SK-N-SH (cell line): ENCODE measurements at regions not wholly inside any gene's neighbourhood (a gene's known extent, or its start where the extent isn't known, plus 50 kb on each side); places are given as distances from the start of the nearest gene placed in this dataset.

Source experiments
- CTCF ChIA-PET: fragments of 300-600, 350-600 bp; formaldehyde crosslinking; extraction: SDS; loops from one replicate; lab custom pipeline; 2021; lab: Yijun Ruan, JAX
- POLR2A ChIA-PET: fragments of 350-600 bp; sonication (Branson Sonifier 250); formaldehyde crosslinking; extraction: SDS; loops from one replicate; lab custom pipeline; 2020; ENCODE audit warnings: antibody characterized with exemption, inconsistent platforms; lab: Yijun Ruan, JAX
- DNase-seq: peaks from one replicate; pipeline ENCODE4 v3.0.0; 2012
- H2AFZ ChIP-seq: fragments of 200-600 bp; sonication (generic); 2 replicates; pipeline ENCODE4 v1.8.1; 2016; ENCODE audit warnings: antibody characterized with exemption, mild to moderate bottlenecking, low read depth
- H3F3A ChIP-seq: fragments of 200-600 bp; sonication (generic); replicated peaks from 2 replicates; pipeline ENCODE3; 2016; ENCODE audit warnings: antibody characterized with exemption, mild to moderate bottlenecking; ENCODE audit not compliant: insufficient read depth
- H3K27ac ChIP-seq, 2 experiments: fragments of 200-500 bp in 1 of 2; fragments of 200-600 bp in 1 of 2; sonication (Bioruptor generic) in 1 of 2; sonication (generic), shearing (Covaris generic) in 1 of 2; 2 replicates each; pipeline versions ENCODE4 v1.5.1 to v1.6.1; 2014 to 2016; ENCODE audit warnings: low read depth in 2 of 2, inconsistent platforms in 1 of 2, low read length in 1 of 2, mild to moderate bottlenecking in 1 of 2, mixed read lengths in 1 of 2
- H3K27me3 ChIP-seq: fragments of 200-600 bp; sonication (generic), shearing (Covaris generic); 2 replicates; pipeline ENCODE4 v1.6.1; 2016; ENCODE audit warnings: mixed run types; ENCODE audit not compliant: insufficient read depth
- H3K36me3 ChIP-seq, 2 experiments: fragments of 200-500 bp in 1 of 2; fragments of 200-600 bp in 1 of 2; sonication (Bioruptor generic) in 1 of 2; sonication (generic) in 1 of 2; replicated peaks in 1 of 2; 2 replicates each; pipeline versions ENCODE3 to v1.5.1; 2014 to 2016; ENCODE audit warnings: low read length in 1 of 2, mild to moderate bottlenecking in 1 of 2; ENCODE audit not compliant: insufficient read depth in 2 of 2, control insufficient read depth in 1 of 2
- H3K4me1 ChIP-seq, 2 experiments: fragments of 200-500 bp in 1 of 2; fragments of 200-600 bp in 1 of 2; sonication (Bioruptor generic) in 1 of 2; sonication (generic), shearing (Covaris generic) in 1 of 2; 2 replicates each; pipeline versions ENCODE4 v1.5.1 to v1.6.1; 2014 to 2016; ENCODE audit warnings: low read depth in 1 of 2, low read length in 1 of 2, mixed run types in 1 of 2; ENCODE audit not compliant: insufficient read depth in 2 of 2, control insufficient read depth in 1 of 2
- H3K4me2 ChIP-seq: fragments of 200-600 bp; sonication (generic), shearing (Covaris generic); 2 replicates; pipeline ENCODE4 v1.6.1; 2017; ENCODE audit warnings: mixed run types
- H3K4me3 ChIP-seq, 2 experiments: fragments of 200-500 bp in 1 of 2; fragments of 200-600 bp in 1 of 2; sonication (Bioruptor generic) in 1 of 2; sonication (generic), shearing (Covaris generic) in 1 of 2; 2 replicates each; pipeline versions ENCODE4 v1.5.1 to v1.8.1; 2014 to 2016; ENCODE audit warnings: low read depth in 2 of 2, inconsistent platforms in 1 of 2, low read length in 1 of 2, mild to moderate bottlenecking in 1 of 2, mixed read lengths in 1 of 2, moderate library complexity in 1 of 2
- H3K79me2 ChIP-seq: fragments of 200-600 bp; sonication (generic); 2 replicates; pipeline ENCODE4 v1.8.1; 2017; ENCODE audit warnings: mild to moderate bottlenecking; ENCODE audit not compliant: insufficient read depth
- H3K9ac ChIP-seq: fragments of 200-600 bp; sonication (generic); 2 replicates; pipeline ENCODE4 v1.6.1; 2017; ENCODE audit warnings: mixed run types
- H3K9me2 ChIP-seq: fragments of 200-600 bp; sonication (generic); 2 replicates; pipeline ENCODE4 v1.6.1; 2017; ENCODE audit warnings: mixed run types
- H3K9me3 ChIP-seq: fragments of 200-600 bp; sonication (generic); 2 replicates; pipeline ENCODE4 v1.6.1; 2017; ENCODE audit warnings: mixed run types, mild to moderate bottlenecking, moderate library complexity
- H4K20me1 ChIP-seq: fragments of 200-600 bp; sonication (generic); 2 replicates; pipeline ENCODE4 v1.6.1; 2017; ENCODE audit warnings: mild to moderate bottlenecking, mixed run types; ENCODE audit not compliant: insufficient read depth
- CTCF ChIP-seq: fragments of 200-600 bp; sonication (generic); IDR thresholded peaks from 2 replicates; pipeline ENCODE4 v1.6.1; 2017; ENCODE audit warnings: antibody characterized with exemption, mild to moderate bottlenecking, moderate library complexity
- EP300 ChIP-seq, 2 experiments: IDR thresholded peaks; 2 replicates each; pipeline versions ENCODE4 v1.4.0 to v1.6.1; 2012; ENCODE audit warnings: borderline replicate concordance in 1 of 2, low read depth in 1 of 2, low read length in 1 of 2
- EZH2phosphoT487 ChIP-seq: fragments of 200-600 bp; sonication (generic); IDR thresholded peaks from 2 replicates; pipeline ENCODE4 v1.6.1; 2017; ENCODE audit warnings: low read depth, mixed run types, mild to moderate bottlenecking, antibody characterized with exemption, moderate library complexity, borderline replicate concordance
- FOSL2 ChIP-seq: IDR thresholded peaks from 2 replicates; pipeline ENCODE4 v1.4.0; 2012; ENCODE audit warnings: low read depth, mild to moderate bottlenecking, moderate library complexity, borderline replicate concordance
- GABPA ChIP-seq: IDR thresholded peaks from 2 replicates; pipeline ENCODE4 v1.4.0; 2012; ENCODE audit warnings: low read depth, mild to moderate bottlenecking
- GATA2 ChIP-seq: sonication (generic); formaldehyde crosslinking; IDR thresholded peaks from 2 replicates; pipeline ENCODE4 v1.5.0; 2020; ENCODE audit warnings: mild to moderate bottlenecking, missing genetic modification reagents
- JUND ChIP-seq: IDR thresholded peaks from 2 replicates; pipeline ENCODE4 v1.4.0; 2012
- NRF1 ChIP-seq: IDR thresholded peaks from 2 replicates; pipeline ENCODE4 v1.6.1; 2012; ENCODE audit warnings: low read depth, mild to moderate bottlenecking, low read length
- POLR2AphosphoS5 ChIP-seq: IDR thresholded peaks from 2 replicates; pipeline ENCODE4 v1.6.1; 2012; ENCODE audit warnings: low read depth, low read length
- RAD21 ChIP-seq: IDR thresholded peaks from 2 replicates; pipeline ENCODE4 v1.6.1; 2012; ENCODE audit warnings: mild to moderate bottlenecking, low read length
- RCOR1 ChIP-seq: fragments of 150-350 bp; IDR thresholded peaks from 2 replicates; pipeline ENCODE4 v1.6.1; 2017; ENCODE audit warnings: antibody characterized with exemption, low read length
- RFX5 ChIP-seq: IDR thresholded peaks from 2 replicates; pipeline ENCODE4 v1.6.1; 2012; ENCODE audit warnings: mild to moderate bottlenecking, improper control_type of control experiment, low read length
- RXRA ChIP-seq: IDR thresholded peaks from 2 replicates; pipeline ENCODE4 v1.4.0; 2012; ENCODE audit warnings: low read depth, mild to moderate bottlenecking, borderline replicate concordance
- SIN3A ChIP-seq: IDR thresholded peaks from 2 replicates; pipeline ENCODE4 v1.6.1; 2012; ENCODE audit warnings: low read depth, mild to moderate bottlenecking, low read length, moderate library complexity, borderline replicate concordance
- TAF1 ChIP-seq: IDR thresholded peaks from 2 replicates; pipeline ENCODE4 v1.6.1; 2012; ENCODE audit warnings: low read depth, mild to moderate bottlenecking, low read length, moderate library complexity, borderline replicate concordance
- TCF12 ChIP-seq: IDR thresholded peaks from 2 replicates; pipeline ENCODE4 v1.4.0; 2012
- USF2 ChIP-seq: fragments of 150-350 bp; IDR thresholded peaks from 2 replicates; pipeline ENCODE4 v1.6.1; 2017; ENCODE audit warnings: antibody characterized with exemption, low read length, low read depth, borderline replicate concordance
- YY1 ChIP-seq: IDR thresholded peaks from 2 replicates; pipeline ENCODE4 v1.4.0; 2012; ENCODE audit warnings: low read depth, mild to moderate bottlenecking
- ZBTB33 ChIP-seq: IDR thresholded peaks from 2 replicates; pipeline ENCODE4 v1.4.0; 2012; ENCODE audit warnings: low read depth, borderline replicate concordance
- WGBS: methylation state at CpG from one replicate; pipeline ENCODE4 v1.1.6; 2017; ENCODE audit warnings: low lambda C conversion rate; 5-methylcytosine and 5-hydroxymethylcytosine counted together
- TF ChIP-seq, protein P1 (sequence below): fragments of 150-350 bp; IDR thresholded peaks from 2 replicates; pipeline ENCODE4 v1.6.1; 2016; ENCODE audit warnings: mild to moderate bottlenecking, low read depth, low read length

DNA sequence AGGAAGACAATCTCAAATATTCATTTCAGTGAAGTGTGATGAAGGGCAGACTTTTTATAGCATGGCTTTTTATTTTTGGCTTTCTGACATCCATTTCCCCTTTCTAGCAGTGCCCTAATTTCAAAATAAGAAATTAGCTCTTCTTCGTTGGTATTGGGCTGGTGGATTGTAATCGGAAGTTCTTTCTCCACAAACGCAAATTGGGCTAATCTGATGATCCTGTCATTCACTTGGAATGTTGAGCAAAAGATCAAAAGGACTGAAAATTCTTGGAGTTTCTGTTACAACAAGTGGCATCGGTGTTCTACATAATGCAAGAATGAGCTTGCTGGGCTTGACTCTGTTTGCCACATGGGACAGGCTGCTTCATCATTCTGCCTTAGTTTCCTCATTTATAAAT lies 1182.8 kb downstream of the FLRT2 start (continued):
- TF ChIP-seq YY1 (no peak), POLR2AphosphoS5 (no peak), JUND (no peak), EP300 (IDR thresholded peaks at IDR 0.05; ENCODE audit: borderline replicate concordance in 1 of 2, low read depth in 1 of 2, low read length in 1 of 2) (no peak), RCOR1 (no peak), RAD21 (no peak), EZH2phosphoT487 (no peak), GATA2 (CRISPR knock-in tag) (no peak), GABPA (no peak)

GRCh38 chr14:86712176-86712575 lies 1182.2 kb downstream of the FLRT2 start:
- no peaks in the 10 kb centered on the region for H3K9me3 ChIP-seq
- no peak overlapping the region for H3K4me2 ChIP-seq
- H3K27ac ChIP-seq, result no peak overlapping the region
- H4K20me1 ChIP-seq, result no peaks in the 10 kb centered on the region
- H3K4me3 ChIP-seq, result no peak overlapping the region
- 0% methylated on average over 1 of the region's 1 CpG for WGBS
- no peaks in the 10 kb centered on the region for H3F3A ChIP-seq
- no peak for DNase-seq
- CTCF ChIA-PET, result no interaction called here
- POLR2A ChIA-PET, result no interaction called here
- H3K9me2 ChIP-seq, result no peaks in the 10 kb centered on the region
- no peaks in the 10 kb centered on the region for H3K27me3 ChIP-seq
- no peaks in the 10 kb centered on the region for H3K36me3 ChIP-seq
- TF ChIP-seq, protein P1, sequence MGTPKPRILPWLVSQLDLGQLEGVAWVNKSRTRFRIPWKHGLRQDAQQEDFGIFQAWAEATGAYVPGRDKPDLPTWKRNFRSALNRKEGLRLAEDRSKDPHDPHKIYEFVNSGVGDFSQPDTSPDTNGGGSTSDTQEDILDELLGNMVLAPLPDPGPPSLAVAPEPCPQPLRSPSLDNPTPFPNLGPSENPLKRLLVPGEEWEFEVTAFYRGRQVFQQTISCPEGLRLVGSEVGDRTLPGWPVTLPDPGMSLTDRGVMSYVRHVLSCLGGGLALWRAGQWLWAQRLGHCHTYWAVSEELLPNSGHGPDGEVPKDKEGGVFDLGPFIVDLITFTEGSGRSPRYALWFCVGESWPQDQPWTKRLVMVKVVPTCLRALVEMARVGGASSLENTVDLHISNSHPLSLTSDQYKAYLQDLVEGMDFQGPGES, result no peak
- H3K79me2 ChIP-seq, result no peaks in the 10 kb centered on the region
- H3K9ac ChIP-seq, result no peak overlapping the region
- H3K4me1 ChIP-seq, result no peaks in the 10 kb centered on the region
- no peak overlapping the region for H2AFZ ChIP-seq

DNA sequence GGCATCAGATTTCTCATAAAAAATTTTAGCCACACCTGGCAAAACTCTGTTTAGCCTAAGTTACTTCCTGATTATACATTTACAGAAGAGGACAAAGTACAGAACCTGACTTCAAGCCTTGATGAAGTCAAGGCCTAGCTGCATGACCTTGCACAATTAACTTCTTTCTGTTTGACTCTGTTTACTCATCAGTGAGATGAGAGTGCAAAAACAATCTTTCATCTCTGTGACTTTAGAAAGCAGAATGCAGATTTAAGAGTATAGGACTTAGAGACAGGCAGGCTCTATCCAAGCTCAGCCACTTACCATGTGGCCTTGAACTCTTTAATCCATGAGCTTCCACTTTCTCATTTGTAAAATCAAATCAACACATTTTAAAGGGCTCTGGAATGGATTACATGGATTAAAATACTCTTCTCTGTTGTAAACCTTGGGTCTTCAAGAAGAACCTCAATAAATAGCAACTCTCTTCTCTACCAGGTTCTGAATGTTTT lies 1178.9 kb downstream of the FLRT2 start:
- Histone ChIP-seq H3F3A (no peaks in the 10 kb centered on the region), H3K36me3 (no peaks in the 10 kb centered on the region), H3K9me2 (no peaks in the 10 kb centered on the region), H3K4me2 (no peak overlapping the region), H3K79me2 (no peaks in the 10 kb centered on the region), H3K27ac (no peak overlapping the region), H3K4me3 (no peak overlapping the region), H3K4me1 (no peaks in the 10 kb centered on the region), H3K9me3 (no peaks in the 10 kb centered on the region), H4K20me1 (no peaks in the 10 kb centered on the region), H3K9ac (no peak overlapping the region), H2AFZ (no peak overlapping the region), H3K27me3 (no peaks in the 10 kb centered on the region)
- no peak for DNase-seq
- CTCF ChIA-PET, result no interaction called here
- POLR2A ChIA-PET, result no interaction called here
- TF ChIP-seq USF2 (no peak), CTCF (no peak), GATA2 (CRISPR knock-in tag) (no peak), YY1 (no peak), ZBTB33 (no peak), TCF12 (no peak), NRF1 (no peak), SIN3A (no peak), RFX5 (no peak), FOSL2 (no peak), EZH2phosphoT487 (no peak), RXRA (no peak), TAF1 (no peak)
